Chondrocyte (in vitro differentiated cells): ENCODE measurements at regions not wholly inside any gene's neighbourhood (a gene's known extent, or its start where the extent isn't known, plus 50 kb on each side); places are given as distances from the start of the nearest gene placed in this dataset.

ENCODE experiments used
- DNase-seq: peaks from one replicate; pipeline ENCODE4 v3.0.0; 2021; ENCODE audit warnings: mixed read lengths, low spot score
- H3K27ac Mint-ChIP-seq: one replicate; pipeline ENCODE4 v1.8.0; 2021; ENCODE audit warnings: mild to moderate bottlenecking, moderate library complexity, mixed read lengths; ENCODE audit not compliant: unreplicated experiment
- H3K27me3 Mint-ChIP-seq: 2 replicates; pipeline ENCODE4 v1.8.0; 2021; ENCODE audit warnings: low read depth, mixed read lengths
- H3K36me3 Mint-ChIP-seq: 2 replicates; pipeline ENCODE4 v1.8.0; 2021; ENCODE audit warnings: low read depth, mixed read lengths
- H3K4me1 Mint-ChIP-seq: 2 replicates; pipeline ENCODE4 v1.8.0; 2021; ENCODE audit warnings: low read depth, mild to moderate bottlenecking, mixed read lengths
- H3K4me3 Mint-ChIP-seq: one replicate; pipeline ENCODE4 v1.8.0; 2021; ENCODE audit warnings: mild to moderate bottlenecking, moderate library complexity, mixed read lengths; ENCODE audit not compliant: unreplicated experiment
- H3K9me3 Mint-ChIP-seq: 2 replicates; pipeline ENCODE4 v1.8.0; 2021; ENCODE audit warnings: low read depth, mixed read lengths
- CTCF ChIP-seq: fragments of 200-600 bp; sonication (generic); IDR thresholded peaks from 2 replicates; pipeline ENCODE4 v1.5.0; 2021; ENCODE audit warnings: antibody characterized with exemption, mild to moderate bottlenecking, moderate library complexity

DNA sequence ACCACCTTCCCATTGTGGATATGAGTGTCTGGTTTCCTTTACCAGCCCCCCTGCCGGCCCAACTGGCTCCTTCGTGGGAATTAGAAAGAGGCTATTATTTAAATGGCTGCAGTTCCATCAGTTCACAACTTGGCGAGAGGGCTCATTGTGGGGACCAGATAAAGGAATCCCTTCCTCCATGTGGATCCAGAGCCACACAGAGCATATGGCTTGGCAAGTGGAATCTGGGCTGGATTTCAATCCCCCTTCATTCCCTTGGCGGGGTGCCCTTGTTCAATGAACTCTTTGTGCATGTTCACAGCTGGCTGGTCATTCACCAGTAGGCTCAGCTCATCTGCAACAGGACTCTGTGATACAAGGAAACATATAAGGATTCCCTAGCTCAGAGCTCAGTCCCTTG, 140.6 kb downstream of the OPN5 start:
- Mint-ChIP-seq H3K27ac (no peak overlapping the region), H3K36me3 (no peaks in the 10 kb centered on the region), H3K9me3 (peaks cover 5% of the 10 kb centered on the region), H3K4me1 (no peaks in the 10 kb centered on the region), H3K4me3 (no peak overlapping the region), H3K27me3 (no peaks in the 10 kb centered on the region)
- no peak for DNase-seq
- no peak for TF ChIP-seq CTCF

GRCh38 chr6:47919875-47920274, 138.0 kb downstream of the OPN5 start:
- TF ChIP-seq CTCF: no peak
- DNase-seq: no peak
- peaks cover 5% of the 10 kb centered on the region for H3K9me3 Mint-ChIP-seq
- H3K4me3 Mint-ChIP-seq: no peak overlapping the region
- no peak overlapping the region for H3K27ac Mint-ChIP-seq
- H3K4me1 Mint-ChIP-seq: no peaks in the 10 kb centered on the region
- H3K27me3 Mint-ChIP-seq: peaks cover 4% of the 10 kb centered on the region
- H3K36me3 Mint-ChIP-seq: no peaks in the 10 kb centered on the region

DNA sequence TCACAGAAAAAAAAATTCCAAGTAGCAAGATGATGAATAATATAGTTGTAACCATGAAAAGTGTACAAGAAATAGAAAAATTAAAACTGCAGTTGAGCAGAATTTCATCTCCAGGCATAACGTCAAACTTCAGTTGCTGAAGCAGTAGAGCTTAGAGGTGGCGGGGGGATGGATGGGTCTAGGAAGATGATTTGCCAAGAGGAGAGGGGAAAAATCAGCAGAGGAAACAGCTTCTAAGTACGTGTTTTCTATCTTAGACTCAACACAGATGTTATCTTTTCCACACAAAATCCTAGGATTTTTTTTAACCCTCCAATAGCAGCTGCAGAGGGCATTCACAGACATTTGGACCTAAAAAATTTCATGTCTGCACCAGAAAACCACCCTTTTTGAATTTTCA, 136.0 kb downstream of the OPN5 start:
- Mint-ChIP-seq H3K36me3 (no peaks in the 10 kb centered on the region), H3K9me3 (peaks cover 5% of the 10 kb centered on the region), H3K4me3 (no peak overlapping the region), H3K27ac (no peak overlapping the region), H3K27me3 (peaks cover 4% of the 10 kb centered on the region), H3K4me1 (no peaks in the 10 kb centered on the region)
- no peak for TF ChIP-seq CTCF
- no peak for DNase-seq

DNA sequence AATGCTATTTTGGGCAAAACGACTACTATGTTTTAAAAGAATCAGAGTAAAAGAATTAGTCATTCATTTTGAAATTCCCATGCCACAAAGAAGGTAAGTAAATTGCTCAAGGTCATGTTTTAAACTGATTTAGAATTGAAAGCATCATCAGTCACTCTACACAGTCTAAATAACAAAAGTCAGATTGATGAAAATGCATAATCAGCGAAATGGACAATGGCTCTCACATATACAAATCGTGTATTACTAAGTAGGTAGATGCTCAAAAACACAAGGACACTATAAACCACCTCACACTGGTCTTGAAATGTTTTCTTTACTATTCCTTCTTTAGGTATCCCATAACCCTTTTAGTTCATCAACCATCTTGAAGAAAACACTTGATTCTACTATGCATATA, 135.4 kb downstream of the OPN5 start:
- H3K27me3 Mint-ChIP-seq: peaks cover 4% of the 10 kb centered on the region
- H3K4me1 Mint-ChIP-seq: no peaks in the 10 kb centered on the region
- no peak for DNase-seq
- no peak overlapping the region for H3K4me3 Mint-ChIP-seq
- no peak overlapping the region for H3K27ac Mint-ChIP-seq
- H3K36me3 Mint-ChIP-seq: no peaks in the 10 kb centered on the region
- peaks cover 5% of the 10 kb centered on the region for H3K9me3 Mint-ChIP-seq
- TF ChIP-seq CTCF: no peak

DNA sequence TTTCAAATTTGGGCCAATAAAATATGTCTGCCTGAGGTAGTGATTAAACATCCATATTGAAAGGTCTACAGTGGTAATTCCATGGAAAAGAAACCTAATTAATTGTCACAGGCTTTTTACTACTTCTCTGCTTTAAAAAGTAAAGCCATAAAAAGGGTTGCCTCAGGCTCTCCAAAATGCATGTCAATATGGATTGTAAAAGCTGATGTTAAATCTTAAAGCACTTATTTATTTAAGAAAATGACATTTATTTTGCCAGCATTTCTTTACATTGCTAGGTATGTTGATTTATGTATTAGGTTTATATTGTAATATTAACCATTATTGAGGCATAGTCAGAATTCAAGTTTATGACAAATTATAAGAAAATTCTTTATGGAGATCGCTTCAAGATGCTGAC, 133.2 kb downstream of the OPN5 start:
- DNase-seq: no peak
- Mint-ChIP-seq H3K4me3 (no peak overlapping the region), H3K27ac (no peak overlapping the region), H3K4me1 (no peaks in the 10 kb centered on the region), H3K27me3 (peaks cover 4% of the 10 kb centered on the region), H3K9me3 (peaks cover 2% of the 10 kb centered on the region), H3K36me3 (no peaks in the 10 kb centered on the region)
- TF ChIP-seq CTCF: no peak
